Mucosa of gallbladder (tissue), 1 donor: ENCODE measurements at regions not wholly inside any gene's neighbourhood (a gene's known extent, or its start where the extent isn't known, plus 50 kb on each side); places are given as distances from the start of the nearest gene placed in this dataset.
"Not testable (repeated sequence)": the region's sequence is repeated elsewhere in the genome, so short reads cannot be mapped to it uniquely, and the experiment has no call there.

Source experiments
- DNase-seq: peaks from one replicate; pipeline ENCODE4 v3.0.0-alpha.2; 2020; ENCODE audit warnings: low spot score
- donor health status: DM: no; HTN: no; CAD: no.

DNA sequence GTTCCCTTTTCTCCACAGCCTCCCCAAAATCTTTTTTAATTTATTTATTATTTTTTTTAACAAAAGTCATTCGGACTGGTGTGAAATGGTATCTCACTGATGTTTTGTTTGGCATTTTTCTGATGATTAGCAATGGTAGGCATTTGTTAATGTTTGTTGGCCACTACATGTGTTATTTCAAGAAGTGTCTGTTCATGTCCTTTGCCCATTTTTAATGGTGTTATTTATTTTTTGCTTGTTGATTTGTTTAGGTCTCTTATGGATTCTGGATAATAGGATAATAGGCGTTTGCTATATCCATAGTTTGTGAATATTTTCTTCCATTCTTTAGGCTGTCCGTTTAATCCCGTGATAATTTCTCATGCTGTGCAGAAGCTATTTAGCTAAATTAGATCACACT, 596.5 kb upstream of the DEFB115 start:
- not testable (repeated sequence) for DNase-seq

DNA sequence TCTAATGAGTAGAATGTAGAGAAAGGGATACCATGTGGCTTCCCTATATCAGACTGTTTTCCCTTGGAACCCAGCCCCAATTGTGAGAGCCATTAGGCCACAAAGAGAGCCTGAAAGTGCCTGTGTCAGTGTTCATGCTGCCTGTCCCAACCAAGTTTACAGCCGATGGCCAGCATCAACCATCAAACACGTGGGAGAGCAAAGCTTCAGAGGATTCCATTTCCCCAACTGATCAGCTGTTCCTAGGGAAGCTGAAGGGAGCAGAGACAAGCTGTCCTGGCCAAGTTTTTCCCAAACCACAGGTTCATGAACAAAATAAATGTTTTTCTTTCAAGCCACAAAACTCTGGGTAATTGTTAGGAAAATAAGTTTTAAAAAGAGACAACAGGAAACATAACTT, 589.0 kb upstream of the DEFB115 start:
- DNase-seq = not testable (repeated sequence)

DNA sequence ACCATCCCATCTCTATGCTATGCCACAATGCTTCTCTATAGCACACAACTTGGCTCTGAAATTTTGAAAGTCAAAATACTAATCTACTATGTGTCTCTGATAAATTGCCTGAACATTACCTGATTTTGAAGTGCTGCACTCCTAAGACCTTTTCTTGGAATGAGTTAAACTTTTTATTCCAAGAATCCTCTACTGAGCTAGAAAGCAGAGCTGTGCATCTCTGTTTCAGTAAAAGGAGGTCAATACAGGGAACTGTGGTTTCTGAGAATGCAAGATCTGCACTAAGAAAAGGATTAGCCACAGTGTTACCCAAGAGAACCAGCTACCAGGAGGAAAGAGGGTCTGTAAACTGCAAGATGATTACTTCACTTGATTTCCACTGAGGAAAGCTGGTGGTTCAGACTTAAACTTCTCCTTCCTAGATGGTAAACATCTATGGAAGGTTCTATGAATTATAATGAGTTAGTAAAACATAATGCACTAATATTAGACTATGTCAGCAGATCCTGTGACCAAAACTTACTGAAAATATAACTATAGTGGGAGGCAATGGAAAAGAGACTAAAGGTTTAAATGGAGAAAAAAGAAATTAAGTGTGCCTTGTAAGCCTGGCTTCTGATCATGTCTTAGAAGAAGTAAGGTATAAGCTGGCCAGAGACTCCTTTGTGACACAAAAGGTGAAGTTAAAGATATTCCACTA, 588.0 kb upstream of the DEFB115 start:
- not testable (repeated sequence) for DNase-seq

DNA sequence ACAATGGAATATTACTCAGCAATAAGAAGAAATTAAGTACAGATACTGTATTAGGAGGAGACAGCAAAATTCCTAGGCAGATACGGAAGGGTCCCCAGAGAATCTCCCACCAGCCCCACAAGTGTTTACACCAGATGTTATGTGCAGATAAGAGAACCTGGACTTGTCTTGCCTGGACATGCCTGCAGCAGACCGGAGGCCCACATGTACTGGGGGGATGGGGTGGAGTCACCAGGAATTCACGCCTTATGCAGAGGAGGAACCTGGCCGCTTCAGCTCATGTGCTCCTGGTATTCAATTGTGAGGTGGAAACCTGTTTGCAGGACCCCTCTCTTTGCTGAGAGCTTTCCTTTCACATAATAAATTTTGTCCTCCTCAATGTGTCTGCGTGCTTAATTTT, 586.3 kb upstream of the DEFB115 start:
- DNase-seq = not testable (repeated sequence)

DNA sequence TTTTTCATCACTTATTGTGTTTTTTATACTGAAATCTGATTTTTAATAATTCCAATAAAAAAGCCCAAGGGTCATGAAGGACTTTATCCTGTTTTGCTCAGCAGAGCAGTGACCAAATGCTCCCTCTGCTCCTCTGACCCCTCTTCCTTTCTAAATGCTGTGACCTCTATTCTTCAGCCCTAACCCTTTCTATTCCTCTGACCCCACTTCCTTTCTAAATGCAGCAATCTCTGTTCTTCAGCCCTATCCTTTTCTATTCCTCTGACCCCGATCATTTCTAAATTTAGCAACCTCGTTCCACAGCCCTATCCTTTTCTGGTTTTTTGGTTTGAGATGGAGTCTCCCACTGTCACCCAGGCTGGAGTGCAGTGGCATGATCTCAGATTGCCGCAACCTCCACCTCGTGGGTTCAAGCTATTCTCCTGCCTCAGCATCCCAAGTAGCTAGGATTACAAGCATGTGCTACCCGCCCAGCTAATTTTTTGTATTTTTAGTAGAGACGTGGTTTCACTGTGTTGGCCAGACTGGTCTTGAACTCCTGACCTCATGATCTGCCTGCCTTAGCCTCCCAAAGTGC, 581.4 kb upstream of the DEFB115 start:
- DNase-seq = not testable (repeated sequence)

DNA sequence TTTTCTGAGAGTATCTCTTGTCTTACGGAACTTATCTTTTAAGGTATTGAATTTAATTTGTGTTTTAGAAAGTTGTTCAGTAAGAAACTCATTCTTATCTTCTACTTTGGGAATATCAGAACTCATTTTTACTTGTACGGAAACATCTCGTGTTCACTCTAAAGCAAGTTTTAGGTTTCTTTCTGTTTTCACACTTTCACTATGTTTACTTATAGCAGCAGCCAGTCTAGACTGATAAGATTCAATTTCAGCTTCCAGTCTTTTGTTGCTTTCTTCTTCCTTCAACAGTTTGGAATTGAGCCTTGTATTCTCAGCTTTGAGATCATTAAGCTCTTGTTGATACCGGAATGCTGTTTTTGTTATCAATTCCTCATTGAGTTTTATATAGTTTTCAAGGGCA, 575.2 kb upstream of the DEFB115 start:
- not testable (repeated sequence) for DNase-seq

DNA sequence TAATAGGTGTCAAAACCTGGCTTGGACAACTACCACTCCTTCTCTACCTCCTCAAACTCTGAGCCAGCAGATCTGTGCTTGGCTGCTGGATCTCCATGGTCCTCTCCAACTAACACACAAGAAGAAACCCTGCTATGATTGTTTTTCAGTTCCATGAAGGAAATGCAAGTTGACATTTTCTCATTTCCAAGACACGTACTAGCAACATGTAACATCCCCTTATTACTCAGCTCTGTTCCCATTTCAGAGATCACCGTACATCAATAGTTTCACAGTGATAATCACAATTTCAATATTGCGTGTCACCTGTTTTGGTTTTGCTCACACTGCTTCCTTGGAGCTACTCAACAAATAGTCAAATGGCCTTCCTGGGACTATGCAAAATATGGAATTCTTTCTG, 544.6 kb upstream of the DEFB115 start:
- DNase-seq = not testable (repeated sequence)

DNA sequence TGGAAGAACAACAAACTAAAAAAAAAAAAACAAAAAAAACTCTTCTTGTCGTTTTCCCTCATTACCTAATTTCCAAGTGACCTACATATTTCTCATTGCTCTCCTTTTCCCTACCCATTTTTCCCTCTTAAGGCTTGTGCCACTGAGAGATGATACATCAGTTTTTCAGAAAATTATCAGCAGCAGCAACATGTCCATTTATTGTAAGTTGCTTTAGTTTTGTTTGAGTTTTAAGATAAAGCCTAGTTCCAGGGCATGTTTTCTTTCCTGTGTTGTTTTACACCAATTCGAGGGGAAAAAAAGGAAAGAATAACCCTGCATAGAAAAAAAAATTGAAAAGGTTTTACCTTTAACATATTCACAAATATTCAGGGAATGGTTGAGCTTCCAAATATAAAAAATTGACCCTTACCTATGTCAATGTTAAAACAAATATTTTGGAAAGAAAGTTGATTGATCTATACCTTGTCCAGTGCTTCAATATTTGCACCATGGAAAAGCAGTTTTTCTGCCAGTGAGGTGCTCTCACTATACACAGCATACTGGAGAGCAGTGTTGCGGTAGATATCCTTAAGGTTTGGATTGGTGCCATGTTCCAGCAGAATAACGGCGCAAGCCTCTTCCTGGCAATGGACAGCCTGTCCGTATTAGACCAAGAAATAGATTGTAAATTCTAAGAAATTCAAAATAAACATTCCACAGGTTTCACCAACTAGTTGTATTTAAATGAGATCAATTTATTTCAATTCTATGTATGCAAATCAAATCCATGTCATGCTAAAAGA, 537.9 kb upstream of the DEFB115 start:
- DNase-seq = not testable (repeated sequence)

DNA sequence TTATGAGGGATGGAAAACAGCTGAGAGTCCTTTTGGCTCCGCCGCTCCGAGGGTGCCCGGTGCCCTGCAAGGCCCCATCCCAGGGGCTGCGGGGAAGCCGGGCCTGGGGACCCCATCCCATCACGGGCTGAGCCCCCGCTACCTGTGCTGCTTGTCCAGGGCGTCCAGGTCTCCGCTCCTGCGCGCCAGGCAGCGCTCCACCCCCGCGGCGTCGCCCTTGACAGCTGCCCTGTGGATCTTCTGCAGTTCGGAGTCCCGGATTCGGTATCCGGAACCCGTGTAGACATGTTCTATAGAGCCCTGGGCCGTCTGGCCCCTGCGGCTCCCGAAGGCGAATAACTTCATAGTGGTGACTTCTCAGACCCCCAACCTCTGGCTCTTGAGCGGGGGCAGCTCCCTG, 534.0 kb upstream of the DEFB115 start:
- DNase-seq = not testable (repeated sequence)

DNA sequence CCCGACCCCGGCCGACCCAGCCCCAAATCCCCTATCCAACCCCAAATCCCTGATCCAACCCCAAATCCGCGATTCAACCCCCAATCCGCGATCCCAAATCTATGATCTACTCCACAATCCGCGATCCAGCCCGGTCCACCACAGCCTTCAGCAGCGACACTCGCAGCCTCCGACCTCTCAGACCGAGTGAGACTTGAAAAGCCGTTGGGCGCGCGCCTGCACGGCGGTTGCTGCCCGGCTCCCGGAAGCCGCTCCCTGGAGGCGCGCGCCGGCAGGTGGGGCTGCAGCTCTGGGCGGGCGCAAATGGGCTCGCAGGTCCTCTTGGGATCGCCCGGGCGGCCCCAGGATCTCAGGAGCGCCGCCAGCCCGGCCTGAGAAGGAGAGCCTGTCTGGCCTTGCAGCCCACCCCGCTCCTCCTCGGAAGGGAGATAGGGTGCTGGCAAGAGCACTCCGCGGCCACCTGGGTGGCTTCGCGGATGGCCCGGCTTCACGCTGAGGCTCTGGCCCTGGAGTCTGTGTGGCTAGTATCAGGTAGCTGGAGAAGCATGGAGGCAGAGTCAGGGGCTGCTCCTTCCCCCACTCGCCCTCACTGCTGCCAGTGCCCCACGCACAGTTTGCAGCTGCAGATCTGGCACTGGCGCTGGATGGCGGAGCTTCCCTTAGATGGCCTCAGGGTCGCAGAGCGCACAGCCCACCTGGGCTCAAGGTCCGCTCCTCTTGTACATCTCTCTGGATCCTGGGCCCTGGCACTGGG, 533.4 kb upstream of the DEFB115 start:
- DNase-seq = peak; percentile 49

DNA sequence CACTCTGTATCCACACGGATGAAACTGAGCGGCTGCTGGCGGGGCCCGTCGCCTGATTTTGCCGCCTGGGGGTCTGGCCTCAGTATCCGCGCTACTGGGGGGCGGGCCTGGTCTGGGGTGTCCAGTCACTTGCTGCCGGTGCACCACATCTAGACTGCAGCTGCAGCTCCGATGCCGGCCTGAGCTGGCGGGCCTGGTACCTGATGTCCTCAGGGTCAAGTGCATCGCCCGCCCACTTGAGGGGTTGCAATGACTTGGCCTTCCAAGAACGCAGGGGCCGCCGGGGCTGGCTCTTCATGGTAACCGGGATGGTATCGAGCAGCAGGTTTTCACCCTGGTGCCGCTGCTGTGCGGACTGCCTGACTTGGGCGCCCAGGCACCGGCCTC, 532.8 kb upstream of the DEFB115 start:
- DNase-seq = not testable (repeated sequence)

DNA sequence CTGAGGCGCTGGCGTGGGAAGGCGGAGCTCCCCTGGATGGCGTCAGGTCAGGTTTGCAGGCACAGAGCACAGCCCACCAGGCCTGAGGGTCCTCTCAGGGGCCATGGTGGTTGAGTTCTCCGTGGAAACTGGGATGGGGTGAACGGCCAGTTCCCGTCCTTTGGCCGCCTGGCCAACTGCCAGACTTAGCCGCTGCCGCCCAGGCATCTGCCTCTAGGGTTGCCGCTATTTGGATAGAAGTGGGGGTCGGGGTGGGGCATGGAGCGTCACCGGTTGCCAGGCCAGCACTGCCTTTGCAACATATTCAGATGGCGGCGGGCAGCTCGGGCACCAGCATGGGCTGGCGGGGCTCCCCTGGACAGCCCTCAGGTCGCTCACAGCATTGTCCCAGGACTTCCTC, 532.3 kb upstream of the DEFB115 start:
- DNase-seq = not testable (repeated sequence)

DNA sequence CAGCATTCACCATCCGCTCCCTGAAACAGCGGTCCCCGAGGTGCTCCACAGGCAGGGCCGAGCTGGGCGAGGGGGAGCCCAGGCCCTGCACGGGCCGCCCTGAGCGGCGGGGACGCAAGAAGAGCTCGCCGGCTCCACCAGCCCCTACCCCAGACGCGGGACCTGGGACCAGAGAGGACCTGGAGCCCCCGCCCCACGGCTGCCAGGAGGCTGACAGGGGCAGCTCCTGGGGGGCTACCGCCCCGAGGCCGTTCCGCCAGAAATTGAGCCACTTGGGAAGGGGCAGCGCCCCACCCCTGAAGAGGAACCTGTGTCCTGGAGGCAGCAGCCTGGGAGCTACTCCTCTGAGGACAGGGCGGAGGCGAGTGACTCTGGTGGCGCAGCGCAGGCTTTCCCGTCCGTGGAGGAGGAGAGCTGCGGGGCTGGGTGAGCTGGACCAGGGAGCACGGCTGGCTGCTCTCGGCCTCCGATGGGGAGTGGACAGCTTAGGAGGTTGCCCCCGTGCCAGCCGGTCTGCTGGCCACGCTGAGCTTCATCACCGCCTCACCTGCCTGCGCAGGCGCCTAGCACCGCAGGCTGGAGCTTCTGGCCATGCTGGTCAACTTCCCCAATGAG, 529.1 kb upstream of the DEFB115 start:
- not testable (repeated sequence) for DNase-seq
